ENCODE measurements at regions not wholly inside any gene's neighbourhood (a gene's known extent, or its start where the extent isn't known, plus 50 kb on each side); places are given as distances from the start of the nearest gene placed in this dataset.

- H3K4me3 ChIP-seq (ENCODE audit: low read depth, low read length) = no peak overlapping the region
- no peak for TF ChIP-seq CTCF (IDR thresholded peaks at IDR 0.05; ENCODE audit: low read depth, low read length, missing control alignments)
- DNase-seq (ENCODE audit: low read depth) = no peak
Measured at GRCh38 chr13:84446972-84447639, 564.8 kb upstream of the SLITRK1 start.

- no peak overlapping the region for H3K4me3 ChIP-seq (ENCODE audit: low read depth, low read length)
- no peak for TF ChIP-seq CTCF (IDR thresholded peaks at IDR 0.05; ENCODE audit: low read depth, low read length, missing control alignments)
- no peak for DNase-seq (ENCODE audit: low read depth)
Measured at GRCh38 chr13:84445776-84446175, 563.5 kb upstream of the SLITRK1 start.

- H3K4me3 ChIP-seq (ENCODE audit: low read depth, low read length) = no peak overlapping the region
- TF ChIP-seq CTCF (IDR thresholded peaks at IDR 0.05; ENCODE audit: low read depth, low read length, missing control alignments) = no peak
- no peak for DNase-seq (ENCODE audit: low read depth)
Measured at GRCh38 chr13:84443463-84443862, 561.2 kb upstream of the SLITRK1 start.

- DNase-seq (ENCODE audit: low read depth) = no peak
- H3K4me3 ChIP-seq (ENCODE audit: low read depth, low read length) = no peak overlapping the region
- TF ChIP-seq CTCF (IDR thresholded peaks at IDR 0.05; ENCODE audit: low read depth, low read length, missing control alignments) = no peak
Measured at GRCh38 chr13:84439108-84439507, 556.8 kb upstream of the SLITRK1 start.

- H3K4me3 ChIP-seq (ENCODE audit: low read depth, low read length) = no peak overlapping the region
- no peak for DNase-seq (ENCODE audit: low read depth)
- no peak for TF ChIP-seq CTCF (IDR thresholded peaks at IDR 0.05; ENCODE audit: low read depth, low read length, missing control alignments)
Measured at GRCh38 chr13:84433024-84433423, 550.8 kb upstream of the SLITRK1 start.

GRCh38 chr13:84431646-84432045, 549.4 kb upstream of the SLITRK1 start:
- no peak for TF ChIP-seq CTCF (IDR thresholded peaks at IDR 0.05; ENCODE audit: low read depth, low read length, missing control alignments)
- no peak for DNase-seq (ENCODE audit: low read depth)
- H3K4me3 ChIP-seq (ENCODE audit: low read depth, low read length) = no peak overlapping the region

- H3K4me3 ChIP-seq (ENCODE audit: low read depth, low read length) = no peak overlapping the region
- no peak for TF ChIP-seq CTCF (IDR thresholded peaks at IDR 0.05; ENCODE audit: low read depth, low read length, missing control alignments)
- no peak for DNase-seq (ENCODE audit: low read depth)
Measured at GRCh38 chr13:84430446-84430845, 548.2 kb upstream of the SLITRK1 start.

All from GM12864 (cell line).